ENCODE measurements at regions not wholly inside any gene's neighbourhood (a gene's known extent, or its start where the extent isn't known, plus 50 kb on each side); places are given as distances from the start of the nearest gene placed in this dataset.

DNA sequence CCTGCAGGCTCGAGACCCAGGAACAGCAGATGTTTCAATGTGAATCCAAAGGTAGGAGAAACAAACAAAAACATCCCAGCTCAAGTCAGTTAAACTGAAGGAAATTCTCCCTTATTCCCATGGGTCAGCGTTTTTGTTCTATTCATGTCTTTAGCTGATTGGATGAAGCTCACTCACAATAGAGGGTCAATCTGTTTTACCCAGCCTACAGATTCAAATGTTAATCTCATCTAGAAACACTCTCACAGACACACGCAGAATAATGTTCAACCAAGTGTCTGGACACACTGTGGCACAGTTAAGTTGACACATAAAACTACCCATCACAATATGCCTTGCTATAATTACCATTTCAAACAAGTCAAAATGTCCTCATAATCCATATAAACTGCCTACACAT, 180.6 kb upstream of the CDH8 start:
- TF ChIP-seq EZH2 (IDR thresholded peaks at IDR 0.05) (no peak), POLR2AphosphoS5 (IDR thresholded peaks at IDR 0.05; ENCODE audit: borderline replicate concordance, low read depth, low read length) (no peak), FOXP2 (optimal IDR thresholded peaks at IDR 0.05; ENCODE audit: control extremely low read depth, extremely low read length, insufficient read depth) (no peak)

All from SK-N-MC (cell line).